T-helper 2 cell treated with Interferon-gamma antibody and Interleukin-4, amounts not matched to agents 5 μg/mL and 100 μg/mL, for 36 hours (primary cell): ENCODE measurements at regions not wholly inside any gene's neighbourhood (a gene's known extent, or its start where the extent isn't known, plus 50 kb on each side); places are given as distances from the start of the nearest gene placed in this dataset.

Experiments used
- DNase-seq: peaks from one replicate; pipeline ENCODE4 v3.0.0; 2021; ENCODE audit warnings: low spot score
- H3K27ac Mint-ChIP-seq: one replicate; pipeline ENCODE4 v1.8.0; 2021; ENCODE audit warnings: mild to moderate bottlenecking, mixed read lengths
- H3K27me3 Mint-ChIP-seq: one replicate; pipeline ENCODE4 v1.8.0; 2021; ENCODE audit warnings: low read depth, mixed read lengths
- H3K36me3 Mint-ChIP-seq: one replicate; pipeline ENCODE4 v1.8.0; 2021; ENCODE audit warnings: low read depth, mixed read lengths
- H3K4me1 Mint-ChIP-seq: one replicate; pipeline ENCODE4 v1.8.0; 2021; ENCODE audit warnings: low read depth, mixed read lengths
- H3K4me3 Mint-ChIP-seq: one replicate; pipeline ENCODE4 v1.8.0; 2022; ENCODE audit warnings: mild to moderate bottlenecking, moderate library complexity, mixed read lengths
- H3K9me3 Mint-ChIP-seq: one replicate; pipeline ENCODE4 v1.8.0; 2021; ENCODE audit warnings: mixed read lengths

DNA sequence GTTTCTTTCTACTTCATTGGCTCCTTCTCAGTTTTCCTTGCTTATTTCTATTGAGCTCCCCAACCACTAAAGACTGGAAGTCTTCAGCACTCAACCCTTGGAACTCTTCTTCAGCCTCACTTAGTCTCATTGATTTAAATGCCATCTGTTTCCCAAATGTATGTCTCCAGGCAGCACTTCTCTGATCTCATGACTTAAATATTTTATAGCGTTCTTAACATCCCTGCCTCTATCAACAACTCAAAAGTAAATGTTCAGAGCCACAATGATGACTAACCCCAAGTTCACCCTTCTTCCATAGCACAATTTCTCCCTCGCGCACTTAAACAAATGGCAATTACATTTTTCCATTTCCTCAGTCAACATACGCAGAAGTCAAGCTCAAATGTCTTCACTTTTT, 1393.3 kb downstream of the ARAP2 start:
- Mint-ChIP-seq H3K9me3 (peaks cover 8% of the 10 kb centered on the region), H3K4me1 (no peaks in the 10 kb centered on the region), H3K36me3 (no peaks in the 10 kb centered on the region), H3K4me3 (no peak overlapping the region), H3K27me3 (no peaks in the 10 kb centered on the region), H3K27ac (no peak overlapping the region)
- DNase-seq = no peak

DNA sequence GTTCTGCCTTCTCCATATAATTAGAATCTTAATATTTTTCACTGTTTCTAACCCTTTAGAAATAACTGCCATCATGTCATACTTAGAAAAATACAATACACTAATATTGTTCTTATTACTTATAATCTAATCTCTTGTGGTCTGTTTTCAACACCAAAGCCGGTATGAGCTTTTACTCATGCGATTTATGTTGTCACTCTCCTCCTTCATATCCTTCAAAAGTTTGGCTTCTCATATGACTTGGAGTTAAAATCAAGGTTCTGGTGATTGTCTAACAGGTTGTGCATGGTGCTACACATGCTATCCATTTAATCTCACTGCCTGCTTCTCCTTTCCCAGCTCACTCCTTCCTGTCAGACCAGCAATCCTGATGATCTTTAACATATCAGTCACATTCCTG, 1392.9 kb downstream of the ARAP2 start:
- Mint-ChIP-seq H3K27ac (no peak overlapping the region), H3K27me3 (no peaks in the 10 kb centered on the region)
- DNase-seq = no peak

DNA sequence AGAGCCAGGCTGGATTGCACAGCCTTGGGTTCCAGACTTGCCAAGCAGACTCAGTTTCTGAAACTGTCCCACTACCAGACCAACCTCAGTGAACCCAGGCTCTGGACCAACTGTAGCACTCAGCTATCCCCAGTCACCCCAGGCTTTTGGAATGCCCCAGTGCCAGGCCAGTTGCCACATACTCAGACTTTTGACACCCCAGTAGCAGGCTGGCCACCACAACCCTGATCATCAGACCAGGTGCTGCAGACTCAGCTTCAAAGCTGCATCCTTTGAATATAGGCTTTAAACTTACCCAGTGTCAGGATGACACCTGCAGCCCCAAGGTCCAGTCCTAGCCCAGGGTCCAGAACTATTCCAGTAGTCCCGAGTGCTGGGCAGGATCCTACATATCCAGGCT, 1389.9 kb downstream of the ARAP2 start:
- Mint-ChIP-seq H3K36me3 (no peaks in the 10 kb centered on the region), H3K9me3 (peaks cover 17% of the 10 kb centered on the region)

More for the DNA sequence above, 1392.9 kb downstream of the ARAP2 start:
- peaks cover 10% of the 10 kb centered on the region for H3K9me3 Mint-ChIP-seq
- H3K4me1 Mint-ChIP-seq = no peaks in the 10 kb centered on the region
- H3K4me3 Mint-ChIP-seq = no peak overlapping the region
- no peaks in the 10 kb centered on the region for H3K36me3 Mint-ChIP-seq

DNA sequence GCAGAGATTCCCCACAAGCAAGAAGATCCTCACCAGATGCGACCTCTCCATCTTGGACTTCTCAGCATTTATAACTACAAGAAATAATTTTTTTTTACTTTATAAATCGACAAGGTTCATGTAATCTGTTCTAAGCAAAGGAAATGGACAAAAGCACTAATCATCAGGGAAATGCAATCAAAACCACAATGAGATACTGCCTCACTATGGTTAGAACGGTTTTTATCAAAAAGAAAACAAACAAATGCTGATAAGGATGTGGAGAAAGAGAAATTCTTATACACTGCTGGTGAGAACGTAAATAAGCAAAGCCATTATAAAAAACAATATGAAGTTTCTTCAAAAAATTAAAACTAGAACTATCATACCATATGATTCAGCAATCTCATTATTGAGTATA, 1382.6 kb downstream of the ARAP2 start:
- Mint-ChIP-seq H3K4me3 (no peak overlapping the region), H3K27me3 (no peaks in the 10 kb centered on the region), H3K36me3 (no peaks in the 10 kb centered on the region), H3K4me1 (no peaks in the 10 kb centered on the region), H3K9me3 (peaks cover 12% of the 10 kb centered on the region), H3K27ac (no peak overlapping the region)
- DNase-seq = no peak

More for the DNA sequence above, 1389.9 kb downstream of the ARAP2 start:
- Mint-ChIP-seq H3K27me3 (no peaks in the 10 kb centered on the region), H3K27ac (no peak overlapping the region), H3K4me1 (no peaks in the 10 kb centered on the region), H3K4me3 (no peak overlapping the region)
- no peak for DNase-seq

DNA sequence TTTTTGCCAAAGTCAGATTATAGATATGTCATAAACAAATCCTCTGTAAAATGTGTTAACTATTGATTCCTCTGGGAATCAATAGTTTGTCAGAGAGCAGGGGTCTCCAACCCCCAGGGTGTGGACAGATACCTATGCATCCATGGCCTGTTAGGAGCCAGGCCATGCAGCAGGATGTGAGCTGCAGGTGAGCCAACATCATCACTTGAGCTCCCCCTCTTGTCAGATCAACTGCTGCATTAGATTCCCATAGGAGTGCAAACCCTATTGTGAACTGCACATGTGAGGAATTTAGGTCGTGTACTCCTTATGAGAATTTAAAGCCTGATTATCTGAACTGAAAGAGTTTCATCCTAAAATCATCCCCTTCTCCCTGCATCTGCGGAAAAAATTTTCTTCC, 1365.4 kb downstream of the ARAP2 start:
- no peak for DNase-seq
- H3K9me3 Mint-ChIP-seq = peaks cover 46% of the 10 kb centered on the region
- H3K4me1 Mint-ChIP-seq = no peaks in the 10 kb centered on the region
- no peaks in the 10 kb centered on the region for H3K36me3 Mint-ChIP-seq
- no peaks in the 10 kb centered on the region for H3K27me3 Mint-ChIP-seq
- H3K27ac Mint-ChIP-seq = no peak overlapping the region
- H3K4me3 Mint-ChIP-seq = no peak overlapping the region

DNA sequence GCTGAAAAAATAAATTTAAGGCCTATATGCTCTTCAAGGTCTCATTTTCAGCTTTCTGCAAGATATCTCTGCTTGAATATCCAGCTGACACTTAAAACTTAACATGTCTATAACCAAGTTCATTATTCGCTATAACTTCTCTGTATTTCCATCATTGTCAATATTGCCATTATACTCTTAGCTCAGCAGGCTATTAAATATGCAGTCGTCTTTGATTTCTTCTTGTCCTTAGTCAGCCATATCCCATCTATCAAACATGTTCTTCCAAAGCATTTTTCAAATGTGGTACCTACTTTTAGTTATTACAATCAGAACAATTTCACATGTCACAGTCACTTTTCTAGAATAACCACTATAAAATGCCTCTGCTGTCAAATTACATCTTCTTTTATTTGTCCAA, 1364.1 kb downstream of the ARAP2 start:
- DNase-seq = no peak
- H3K27ac Mint-ChIP-seq = no peak overlapping the region
- H3K9me3 Mint-ChIP-seq = peaks cover 33% of the 10 kb centered on the region
- H3K27me3 Mint-ChIP-seq = no peaks in the 10 kb centered on the region
- no peaks in the 10 kb centered on the region for H3K36me3 Mint-ChIP-seq
- H3K4me1 Mint-ChIP-seq = no peaks in the 10 kb centered on the region
- no peak overlapping the region for H3K4me3 Mint-ChIP-seq

DNA sequence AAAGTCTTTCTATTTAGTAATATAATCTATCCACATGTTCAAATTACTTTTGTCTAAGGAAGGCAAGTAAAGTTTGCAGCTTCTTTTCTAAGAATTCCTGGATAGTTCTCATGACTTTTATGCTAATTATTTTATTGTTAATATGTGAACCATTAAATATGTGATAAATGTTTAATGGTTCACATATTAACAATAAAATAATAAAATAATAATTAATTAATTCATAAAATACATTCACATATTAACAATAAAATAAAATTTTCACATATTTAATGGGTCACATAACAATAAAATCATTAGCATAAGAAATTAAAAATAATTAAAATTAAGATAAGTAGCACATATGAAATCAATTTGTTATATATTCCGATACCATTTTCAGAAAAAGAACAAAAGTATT, 1352.4 kb downstream of the ARAP2 start:
- H3K4me1 Mint-ChIP-seq = no peaks in the 10 kb centered on the region
- no peak overlapping the region for H3K4me3 Mint-ChIP-seq
- no peak overlapping the region for H3K27ac Mint-ChIP-seq
- H3K9me3 Mint-ChIP-seq = peaks cover 26% of the 10 kb centered on the region
- DNase-seq = no peak
- H3K27me3 Mint-ChIP-seq = no peaks in the 10 kb centered on the region
- no peaks in the 10 kb centered on the region for H3K36me3 Mint-ChIP-seq

DNA sequence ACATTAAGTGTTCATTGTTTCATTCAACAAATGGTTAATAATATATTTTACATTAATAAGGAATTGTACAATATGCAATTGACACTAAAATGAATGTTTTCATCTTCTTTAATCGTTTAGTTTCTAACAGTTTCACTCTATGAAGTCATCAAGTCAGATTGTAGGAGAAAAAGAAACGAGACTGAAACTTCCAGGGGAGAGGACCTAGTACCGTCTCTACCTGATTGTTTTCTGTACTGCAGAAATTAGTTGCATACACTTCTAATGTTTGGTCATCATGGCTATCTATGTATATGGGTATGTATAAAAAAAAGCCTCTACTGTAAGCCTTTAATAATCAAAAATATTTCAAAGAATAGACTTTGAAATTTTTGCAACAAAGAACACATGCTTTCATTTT, 1350.9 kb downstream of the ARAP2 start:
- Mint-ChIP-seq H3K27me3 (no peaks in the 10 kb centered on the region), H3K27ac (no peak overlapping the region), H3K36me3 (no peaks in the 10 kb centered on the region), H3K9me3 (peaks cover 30% of the 10 kb centered on the region), H3K4me1 (no peaks in the 10 kb centered on the region), H3K4me3 (no peak overlapping the region)
- DNase-seq = no peak

DNA sequence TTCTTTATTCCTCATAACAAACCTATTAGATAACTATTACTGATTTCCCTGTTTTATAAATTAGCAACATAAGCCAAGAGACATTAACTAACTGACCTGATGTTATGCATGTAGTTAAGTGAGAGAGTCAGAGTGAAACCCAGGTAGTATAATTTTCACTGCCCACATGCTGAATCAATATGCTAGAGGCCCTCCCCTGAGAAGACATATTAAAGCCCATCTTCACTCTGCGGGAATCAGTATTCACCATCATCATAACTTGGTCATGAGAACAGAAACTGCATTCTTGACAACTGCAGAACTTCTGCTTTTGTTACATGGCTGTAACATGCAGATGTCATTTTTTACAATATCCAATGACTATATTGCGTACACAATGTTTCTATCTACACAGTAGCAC, 1324.3 kb downstream of the ARAP2 start:
- DNase-seq = no peak
- no peak overlapping the region for H3K4me3 Mint-ChIP-seq
- no peaks in the 10 kb centered on the region for H3K27me3 Mint-ChIP-seq
- peaks cover 10% of the 10 kb centered on the region for H3K9me3 Mint-ChIP-seq
- H3K27ac Mint-ChIP-seq = no peak overlapping the region
- no peaks in the 10 kb centered on the region for H3K4me1 Mint-ChIP-seq
- H3K36me3 Mint-ChIP-seq = no peaks in the 10 kb centered on the region

DNA sequence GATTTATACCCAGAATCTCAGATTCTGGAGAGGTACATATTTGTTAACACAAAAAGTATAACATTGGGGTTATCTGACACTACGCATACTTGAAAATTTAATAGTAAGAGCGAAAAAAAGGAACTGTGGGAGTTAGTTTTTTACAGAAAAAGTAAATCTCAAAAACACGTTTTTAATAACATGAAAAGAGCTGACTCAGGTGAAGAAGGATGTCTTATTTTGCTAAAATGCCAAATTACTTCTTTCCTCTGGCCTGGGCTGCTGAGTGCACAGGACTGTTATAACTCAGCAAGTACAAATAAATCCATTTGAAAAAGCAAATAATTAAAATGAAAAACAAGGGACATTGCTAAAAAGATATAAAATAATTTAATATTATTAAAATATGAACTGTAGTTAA, 1322.9 kb downstream of the ARAP2 start:
- Mint-ChIP-seq H3K4me1 (no peaks in the 10 kb centered on the region), H3K27ac (no peak overlapping the region), H3K27me3 (no peaks in the 10 kb centered on the region), H3K36me3 (no peaks in the 10 kb centered on the region), H3K4me3 (no peak overlapping the region), H3K9me3 (peaks cover 10% of the 10 kb centered on the region)
- DNase-seq = no peak

DNA sequence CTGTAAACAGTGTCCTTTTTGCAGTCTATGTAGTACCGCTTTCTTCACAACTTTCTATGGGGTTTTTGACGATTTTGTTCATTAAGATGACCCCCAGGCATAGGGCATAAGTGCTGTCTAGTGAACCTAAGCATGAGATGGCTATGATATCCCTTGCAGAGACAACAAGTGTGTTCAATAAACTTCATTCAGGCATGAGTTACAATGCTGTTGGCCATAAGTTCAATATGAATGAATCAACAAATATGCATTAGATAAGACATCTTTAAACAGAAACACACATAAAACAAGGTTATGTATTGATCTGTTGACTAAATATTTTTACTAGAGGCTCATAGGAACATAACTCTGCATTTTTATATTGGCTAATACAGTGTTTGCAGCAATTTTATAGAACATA, 1322.0 kb downstream of the ARAP2 start:
- Mint-ChIP-seq H3K9me3 (peaks cover 6% of the 10 kb centered on the region), H3K4me1 (no peaks in the 10 kb centered on the region), H3K27ac (no peak overlapping the region), H3K27me3 (no peaks in the 10 kb centered on the region), H3K36me3 (no peaks in the 10 kb centered on the region), H3K4me3 (no peak overlapping the region)
- no peak for DNase-seq

DNA sequence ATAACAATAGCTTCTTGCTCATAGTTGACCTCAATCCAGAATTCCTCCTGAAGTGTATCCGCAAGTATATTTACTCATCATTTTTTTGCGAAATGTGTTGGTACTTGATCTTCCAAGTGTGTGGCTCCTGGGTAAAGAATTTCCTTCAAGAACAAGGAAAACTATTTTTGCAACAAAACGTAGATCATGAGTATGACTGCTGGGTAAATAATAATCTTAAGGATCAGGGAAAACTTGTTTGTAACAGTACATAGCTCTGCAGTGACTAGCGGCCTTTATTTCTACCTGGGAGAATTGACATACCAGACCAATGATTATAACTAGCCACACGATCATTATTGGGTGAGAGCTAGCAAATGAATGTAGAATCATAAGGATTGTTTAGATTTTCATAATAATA, 1311.7 kb downstream of the ARAP2 start:
- no peaks in the 10 kb centered on the region for H3K27me3 Mint-ChIP-seq
- no peak for DNase-seq
- no peaks in the 10 kb centered on the region for H3K4me1 Mint-ChIP-seq
- H3K9me3 Mint-ChIP-seq = peaks cover 22% of the 10 kb centered on the region
- no peak overlapping the region for H3K4me3 Mint-ChIP-seq
- H3K36me3 Mint-ChIP-seq = no peaks in the 10 kb centered on the region
- H3K27ac Mint-ChIP-seq = no peak overlapping the region

DNA sequence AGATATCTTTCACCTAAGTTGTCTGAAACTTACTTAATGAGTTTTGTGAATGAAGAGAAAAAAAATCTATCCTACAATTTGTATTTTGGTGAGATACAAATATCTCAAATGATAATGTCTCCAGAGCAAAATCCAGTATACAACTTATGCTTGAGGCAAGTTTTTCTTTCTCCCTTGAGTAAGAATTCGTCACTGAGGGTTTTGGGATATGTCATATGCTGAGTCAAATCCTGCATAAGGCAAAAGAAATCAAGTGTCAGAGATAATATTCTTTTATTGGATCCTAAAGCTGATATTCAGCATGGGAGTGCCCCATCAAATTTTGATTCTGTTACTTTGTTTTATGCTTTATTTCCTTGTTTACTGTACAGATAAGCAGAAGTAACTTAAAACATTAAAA, 1308.6 kb downstream of the ARAP2 start:
- DNase-seq = no peak
- H3K27me3 Mint-ChIP-seq = no peaks in the 10 kb centered on the region

DNA sequence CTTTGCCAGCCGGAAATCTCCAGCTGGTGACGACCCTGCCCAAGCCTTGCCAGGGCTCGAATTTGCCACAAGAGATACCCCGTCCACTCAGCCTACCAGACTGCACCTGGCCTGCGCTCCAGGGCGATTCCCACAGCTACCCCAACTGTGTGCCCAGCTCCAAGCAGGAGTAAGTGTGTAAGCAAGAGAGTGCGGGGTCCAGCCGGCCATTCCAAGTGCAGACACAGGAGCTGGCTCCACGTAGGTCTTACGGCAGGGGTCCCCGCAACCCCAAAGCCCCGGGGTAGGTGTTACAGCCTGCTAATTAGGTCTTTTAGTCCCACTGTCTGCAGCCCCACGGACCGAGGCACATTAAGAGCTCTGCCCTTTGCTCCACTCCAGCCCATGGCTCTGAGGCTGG, 1305.2 kb downstream of the ARAP2 start:
- Mint-ChIP-seq H3K4me3 (no peak overlapping the region), H3K27ac (no peak overlapping the region), H3K9me3 (peaks cover 25% of the 10 kb centered on the region), H3K36me3 (no peaks in the 10 kb centered on the region), H3K4me1 (no peaks in the 10 kb centered on the region), H3K27me3 (no peaks in the 10 kb centered on the region)
- no peak for DNase-seq

More for the DNA sequence above, 1308.6 kb downstream of the ARAP2 start:
- Mint-ChIP-seq H3K9me3 (peaks cover 21% of the 10 kb centered on the region), H3K4me1 (no peaks in the 10 kb centered on the region), H3K36me3 (no peaks in the 10 kb centered on the region), H3K27ac (no peak overlapping the region), H3K4me3 (no peak overlapping the region)

DNA sequence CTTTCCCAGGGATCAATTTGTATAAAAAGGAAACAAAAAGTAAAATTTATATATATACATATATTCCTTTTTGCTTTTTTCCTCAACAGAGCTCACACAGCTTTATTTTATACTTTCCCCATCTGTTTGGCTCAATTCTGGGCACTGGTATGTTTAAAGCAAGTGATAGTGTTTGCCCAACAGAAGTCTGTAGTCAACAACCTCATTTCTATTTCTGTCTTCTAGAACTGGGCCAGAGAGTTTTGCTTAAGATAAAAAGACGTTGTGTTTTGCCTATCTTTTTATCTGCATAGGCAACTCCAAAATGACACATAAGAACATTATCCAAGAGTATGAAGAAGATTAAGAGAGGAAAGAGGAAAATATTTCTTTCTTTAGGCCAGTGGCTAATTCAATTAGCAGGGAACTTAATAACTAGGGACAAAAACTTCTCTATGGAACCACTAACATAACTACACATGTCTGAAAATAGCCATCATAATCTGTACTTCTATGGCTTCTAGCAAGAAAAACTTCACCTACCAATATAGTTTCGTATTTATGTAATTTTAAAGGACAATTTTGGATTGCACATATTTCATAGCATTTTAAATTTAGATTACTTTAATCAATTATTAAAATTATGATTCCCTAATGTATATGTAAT, 1300.5 kb downstream of the ARAP2 start:
- Mint-ChIP-seq H3K4me1 (no peaks in the 10 kb centered on the region), H3K4me3 (no peak overlapping the region), H3K27ac (no peak overlapping the region), H3K9me3 (peaks cover 13% of the 10 kb centered on the region), H3K36me3 (no peaks in the 10 kb centered on the region), H3K27me3 (no peaks in the 10 kb centered on the region)
- DNase-seq = no peak
